GM19452 (cell line): ENCODE measurements at regions not wholly inside any gene's neighbourhood (a gene's known extent, or its start where the extent isn't known, plus 50 kb on each side); places are given as distances from the start of the nearest gene placed in this dataset.

Experiments used
- ATAC-seq: cut with Tn5 transposase; IDR thresholded peaks from one replicate; pipeline ENCODE4 v1.9.1; 2021; ENCODE audit not compliant: unreplicated experiment

GRCh38 chrX:79645749-79646148 is 278.6 kb upstream of the ITM2A start:
- ATAC-seq = no peak

GRCh38 chrX:79631526-79631925 is 264.4 kb upstream of the ITM2A start:
- ATAC-seq = no peak

DNA sequence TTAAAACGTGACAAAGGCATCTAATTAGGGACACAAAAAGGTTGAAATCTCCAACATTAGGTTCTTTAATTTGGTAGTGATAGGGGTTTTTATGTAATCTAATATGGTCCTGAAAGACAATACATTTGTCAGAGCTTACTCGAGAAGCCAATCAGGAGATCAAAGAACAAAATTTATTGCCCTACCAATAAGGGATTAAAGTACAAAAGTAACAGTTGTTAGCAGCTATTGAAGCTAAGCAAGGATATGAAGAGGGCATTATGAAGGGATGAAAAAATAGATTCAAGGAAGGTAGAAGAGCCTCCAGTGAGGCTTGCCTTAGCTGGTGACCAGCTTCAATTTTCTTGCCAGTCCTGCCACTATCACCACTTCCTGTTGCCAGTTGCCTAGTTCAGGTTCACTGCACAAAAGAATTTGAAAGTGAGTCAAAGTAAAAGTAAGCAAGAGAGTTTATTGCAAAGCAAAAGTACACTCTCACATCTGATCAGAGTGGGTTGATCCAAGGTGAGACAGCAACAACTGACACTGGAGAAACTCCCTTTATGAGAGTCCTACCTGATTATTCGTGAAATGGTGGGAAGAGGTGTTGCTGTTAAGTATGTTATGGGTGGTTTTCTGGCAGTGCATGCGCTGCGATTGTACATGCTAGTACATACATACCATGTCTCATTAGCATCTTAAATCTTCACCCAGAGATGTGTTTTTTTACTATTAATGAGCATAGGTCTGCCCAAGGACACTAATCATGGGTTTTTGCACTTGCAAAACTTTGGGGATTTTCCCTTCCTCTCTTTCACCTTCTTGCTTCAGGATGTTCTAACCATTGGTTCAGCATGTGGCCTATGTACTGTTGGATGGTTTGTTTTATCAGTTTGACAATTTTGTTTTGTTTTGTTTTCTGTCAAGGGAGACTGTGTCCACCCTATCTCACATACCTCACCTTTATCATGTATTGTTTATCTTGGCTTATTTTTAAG is 263.2 kb upstream of the ITM2A start:
- peak; percentile 95 for ATAC-seq

- no peak for ATAC-seq
Measured at GRCh38 chrX:79623098-79623762, 256.1 kb upstream of the ITM2A start.

DNA sequence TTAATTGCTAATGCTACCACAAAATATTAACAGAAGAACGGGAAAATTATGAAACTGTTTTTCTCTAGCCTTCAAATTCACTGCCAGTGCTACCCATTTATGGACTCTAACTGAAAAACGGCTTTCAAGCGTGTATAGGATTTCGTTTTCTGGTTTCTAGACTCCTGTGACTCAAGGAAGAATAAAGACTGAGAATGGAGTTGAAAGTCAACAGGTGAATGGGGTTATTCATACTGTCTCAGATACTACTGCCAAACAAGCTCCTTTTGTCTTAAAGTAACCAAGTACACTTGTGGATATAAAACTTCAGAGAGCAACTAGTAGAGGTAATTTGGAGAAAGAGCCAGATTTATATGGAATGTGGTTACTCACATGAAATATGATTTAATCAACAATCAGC is 251.1 kb upstream of the ITM2A start:
- ATAC-seq = no peak

DNA sequence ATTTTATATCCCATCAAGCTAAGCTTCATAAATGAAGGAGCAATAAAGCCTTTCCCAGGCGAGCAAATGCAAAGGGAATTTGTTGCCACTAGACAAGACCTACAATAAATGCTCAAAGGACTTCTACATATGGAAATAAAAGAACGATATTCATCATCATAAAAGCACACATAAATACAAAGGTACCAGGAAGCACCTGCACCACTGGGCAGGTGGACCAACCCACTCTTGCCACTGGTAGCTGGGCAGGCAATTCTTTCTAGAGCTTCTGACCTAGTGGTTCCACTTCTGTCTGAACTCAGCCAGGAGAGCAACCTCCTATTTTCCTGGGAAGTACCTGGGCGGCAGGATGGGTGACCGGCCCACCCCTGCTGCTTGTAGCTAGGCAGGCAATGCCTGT is 237.2 kb upstream of the ITM2A start:
- no peak for ATAC-seq

- ATAC-seq = no peak
Measured at GRCh38 chrX:79601341-79602131, 234.4 kb upstream of the ITM2A start.

- no peak for ATAC-seq
Measured at GRCh38 chrX:79592259-79592658, 225.1 kb upstream of the ITM2A start.

DNA sequence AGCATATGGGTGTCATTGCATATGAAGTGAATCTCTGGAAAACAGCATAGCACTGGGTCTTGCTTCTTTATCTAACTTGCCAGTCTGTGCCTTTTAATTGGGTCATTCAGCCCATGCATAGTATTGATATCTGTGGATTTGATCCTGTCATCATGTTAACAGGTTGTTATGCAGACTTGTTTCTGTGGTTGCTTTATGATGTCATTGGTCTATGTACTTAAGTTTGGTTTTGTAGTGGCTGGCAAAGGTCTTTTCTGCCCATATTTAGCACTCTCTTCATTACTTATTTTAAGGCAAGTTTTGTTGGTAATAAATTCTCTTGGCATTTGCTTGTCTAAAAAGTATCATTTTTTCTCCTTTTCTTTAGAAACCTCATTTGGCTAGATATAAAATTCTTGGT is 221.1 kb upstream of the ITM2A start:
- no peak for ATAC-seq

- ATAC-seq = no peak
Measured at GRCh38 chrX:79573760-79574159, 206.6 kb upstream of the ITM2A start.

DNA sequence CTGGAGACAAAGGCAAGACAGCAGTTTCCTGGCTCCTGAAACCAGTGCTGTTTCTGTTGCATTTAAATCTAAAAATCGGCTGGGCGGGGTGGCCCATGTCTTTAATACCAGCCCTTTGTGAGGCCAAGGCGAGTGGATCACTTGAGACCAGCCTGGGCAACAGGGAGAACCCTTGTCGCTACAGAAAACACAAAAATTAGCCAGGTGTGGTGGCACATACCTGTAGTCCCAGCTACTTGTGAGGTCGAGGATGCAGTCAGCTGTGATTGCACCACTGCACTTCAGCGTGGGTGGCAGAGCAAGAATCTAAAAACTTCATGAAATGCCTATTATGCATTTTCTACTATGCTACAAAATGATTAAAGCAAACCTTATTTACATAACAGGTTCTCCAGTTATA is 205.4 kb upstream of the ITM2A start:
- ATAC-seq = no peak

- ATAC-seq = no peak
Measured at GRCh38 chrX:79570524-79571240, 203.5 kb upstream of the ITM2A start.

DNA sequence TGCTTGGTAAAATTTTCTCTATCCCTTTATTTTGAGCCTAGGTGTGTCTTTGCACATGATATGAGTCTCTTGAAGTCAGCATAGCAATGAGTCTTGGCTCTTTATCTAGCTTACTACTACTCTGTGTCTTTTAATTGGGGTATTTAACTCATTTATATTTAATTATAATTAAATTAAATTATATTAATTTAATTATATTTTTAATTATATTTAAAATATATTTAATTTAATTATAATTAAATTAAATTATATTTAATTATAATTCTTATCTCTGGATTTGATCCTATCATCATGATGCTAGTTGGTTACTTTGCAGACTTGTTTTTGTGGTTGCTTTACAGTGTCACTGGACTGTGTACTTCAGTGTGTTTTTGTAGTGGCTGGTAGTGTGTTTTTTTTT is 201.2 kb upstream of the ITM2A start:
- ATAC-seq = no peak

GRCh38 chrX:79564362-79564761 is 197.2 kb upstream of the ITM2A start:
- ATAC-seq = no peak

DNA sequence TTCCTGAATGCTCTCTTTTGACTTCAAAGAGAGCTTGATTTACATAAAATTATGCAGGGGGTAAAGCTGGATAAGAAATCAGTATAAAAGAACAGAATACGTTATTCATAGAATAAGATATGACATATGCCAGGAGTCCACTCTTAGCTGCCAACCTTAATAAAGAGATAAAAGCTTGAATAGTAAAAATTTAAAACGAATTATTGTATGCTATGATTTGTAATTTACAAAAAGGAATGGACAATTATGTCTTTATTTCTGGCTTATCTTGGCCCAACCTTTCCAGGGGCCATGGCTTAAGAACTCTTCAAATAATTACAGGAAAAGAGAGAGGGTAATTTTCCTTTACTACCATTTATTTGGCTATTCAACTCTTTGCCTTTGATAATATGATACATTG is 192.2 kb upstream of the ITM2A start:
- no peak for ATAC-seq

DNA sequence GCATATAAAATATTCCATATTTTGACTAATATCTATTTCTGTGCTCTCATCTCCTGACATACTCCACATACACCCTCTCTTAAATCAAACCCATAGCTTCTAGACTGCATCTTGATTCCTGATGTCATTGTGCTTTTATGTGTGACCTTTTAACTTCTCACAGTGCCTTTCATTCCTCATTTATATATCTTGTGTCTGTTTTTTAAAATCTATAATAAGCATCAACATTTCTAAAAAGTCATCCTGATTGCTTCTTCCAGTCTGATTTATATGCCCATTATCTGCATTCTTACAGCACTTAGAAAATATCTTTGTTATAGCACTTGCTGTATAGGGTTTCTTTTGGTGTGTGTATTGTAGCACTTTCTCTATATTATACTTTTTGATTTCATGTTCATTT is 190.1 kb upstream of the ITM2A start:
- no peak for ATAC-seq

DNA sequence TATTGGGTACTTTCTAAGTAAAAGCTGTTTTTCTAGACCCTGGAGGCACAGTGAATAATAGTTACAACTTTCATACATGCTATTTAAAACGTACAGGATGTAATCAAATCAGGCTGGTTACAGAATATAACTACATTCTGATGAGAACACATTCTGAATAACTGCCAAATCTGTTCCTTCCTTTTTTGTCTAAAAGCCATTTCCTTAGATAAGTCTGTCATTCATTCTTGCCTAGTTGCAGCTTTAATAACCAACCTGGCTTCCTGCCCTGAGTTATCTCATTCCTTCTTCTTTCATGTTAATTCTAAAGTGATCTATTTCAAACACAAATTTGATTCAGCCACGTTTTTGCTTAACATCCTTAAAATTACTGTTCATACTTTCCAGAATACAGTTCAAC is 189.7 kb upstream of the ITM2A start:
- ATAC-seq = no peak

DNA sequence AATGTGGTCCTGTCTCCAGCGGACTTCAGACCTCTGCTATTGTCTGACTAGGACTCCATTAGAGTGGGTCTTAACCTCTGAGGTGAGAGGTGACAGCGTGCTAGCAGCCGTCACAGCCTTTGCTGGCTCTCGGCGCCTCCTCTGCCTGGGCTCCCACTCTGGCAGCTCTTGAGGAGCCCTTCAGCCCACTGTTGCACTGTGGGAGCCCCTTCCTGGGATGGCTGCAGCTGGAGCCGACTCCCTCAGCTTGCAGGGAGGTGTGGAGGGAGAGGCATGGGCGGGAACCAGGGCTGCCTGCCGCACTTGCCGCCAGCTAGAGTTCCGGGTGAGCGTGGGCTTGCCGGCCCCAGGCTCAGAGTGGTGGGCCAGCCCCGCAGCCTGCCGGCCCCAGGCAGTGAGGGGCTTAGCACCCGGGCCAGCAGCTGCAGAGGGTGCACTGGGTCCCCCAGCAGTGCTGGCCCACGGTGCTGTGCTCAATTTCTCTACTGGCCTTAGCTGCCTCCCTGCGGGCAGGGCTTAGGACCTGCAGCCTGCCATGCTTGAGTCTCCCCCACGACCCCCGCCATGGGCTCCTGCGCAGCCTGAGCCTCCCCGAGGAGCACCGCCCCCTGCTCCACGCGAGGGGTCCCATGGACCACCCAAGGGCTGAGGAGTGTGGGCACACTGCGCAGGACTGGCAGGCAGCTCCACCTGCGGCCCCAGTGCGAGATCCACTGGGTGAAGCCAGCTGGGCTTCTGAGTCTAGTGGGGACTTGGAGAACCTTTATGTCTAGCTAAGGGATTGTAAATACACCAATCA is 163.4 kb upstream of the ITM2A start:
- ATAC-seq = no peak

DNA sequence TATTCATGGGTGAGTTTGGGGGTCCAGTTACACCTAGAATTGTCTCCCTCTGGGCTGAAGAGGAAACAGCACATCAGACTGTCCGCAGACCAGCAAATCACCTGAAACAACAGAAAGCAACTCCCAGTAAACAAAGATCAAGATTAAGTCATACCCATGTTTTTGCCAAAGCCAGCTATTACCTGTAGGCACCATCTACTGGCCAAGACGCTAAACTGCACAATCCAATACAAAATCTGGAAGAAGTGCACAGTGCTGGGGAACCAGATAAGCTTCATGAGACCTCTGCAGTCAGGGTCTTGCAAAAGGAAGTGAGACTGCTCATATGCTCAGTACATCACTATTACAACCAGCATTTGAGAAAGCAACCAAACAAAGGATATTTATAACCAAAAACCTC is 157.5 kb upstream of the ITM2A start:
- ATAC-seq = no peak

DNA sequence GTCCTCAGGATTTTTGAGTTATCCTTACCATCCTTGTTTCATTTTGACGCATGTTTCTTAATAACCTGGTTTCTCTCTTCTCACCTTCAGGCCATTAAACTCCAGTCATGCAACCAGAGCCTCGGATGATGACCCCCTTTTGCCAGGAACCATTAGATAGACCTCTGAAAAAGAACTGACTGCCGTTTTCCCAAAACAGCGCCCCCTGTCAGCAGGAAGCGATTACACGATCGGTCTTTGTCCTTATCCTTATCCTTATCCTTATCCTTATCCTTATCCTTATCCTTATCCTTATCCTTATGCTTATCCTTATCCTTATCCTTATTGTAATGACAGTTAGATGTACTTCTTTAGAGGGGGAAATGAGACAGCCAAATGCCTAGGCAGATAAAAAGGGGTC is 148.4 kb upstream of the ITM2A start:
- ATAC-seq = no peak
